H9 (cell line): ENCODE measurements at regions not wholly inside any gene's neighbourhood (a gene's known extent, or its start where the extent isn't known, plus 50 kb on each side); places are given as distances from the start of the nearest gene placed in this dataset.

Source experiments
- DNase-seq: peaks from one replicate; pipeline ENCODE4 v3.0.0-alpha.2; 2017
- H2AFZ ChIP-seq: one replicate; pipeline ENCODE4 v1.6.1; 2013; ENCODE audit warnings: mild to moderate bottlenecking, low read length, control low read depth, moderate library complexity
- H2AK5ac ChIP-seq: 2 replicates; pipeline ENCODE4 v1.6.1; 2013; ENCODE audit warnings: low read length, control low read depth, mixed read lengths; ENCODE audit not compliant: insufficient read length
- H2BK120ac ChIP-seq: one replicate; pipeline ENCODE4 v1.6.1; 2013; ENCODE audit warnings: low read depth, mild to moderate bottlenecking, low read length, control low read depth, inconsistent platforms; ENCODE audit not compliant: poor library complexity, severe bottlenecking
- H2BK12ac ChIP-seq: 2 replicates; pipeline ENCODE4 v1.6.1; 2013; ENCODE audit warnings: low read length, control low read depth, mixed read lengths, low read depth; ENCODE audit not compliant: insufficient read length
- H2BK15ac ChIP-seq: 2 replicates; pipeline ENCODE4 v1.6.1; 2013; ENCODE audit warnings: low read depth, low read length, control low read depth
- H2BK20ac ChIP-seq: one replicate; pipeline ENCODE4 v1.6.1; 2013; ENCODE audit warnings: low read depth, mild to moderate bottlenecking, low read length, control low read depth, inconsistent platforms; ENCODE audit not compliant: poor library complexity, severe bottlenecking
- H2BK5ac ChIP-seq: 2 replicates; pipeline ENCODE4 v1.6.1; 2013; ENCODE audit warnings: low read length, control low read depth, mixed read lengths; ENCODE audit not compliant: insufficient read length
- H3K14ac ChIP-seq: 2 replicates; pipeline ENCODE4 v1.6.1; 2013; ENCODE audit warnings: low read length, control low read depth; ENCODE audit not compliant: insufficient read depth
- H3K18ac ChIP-seq: 2 replicates; pipeline ENCODE4 v1.6.1; 2013; ENCODE audit warnings: low read depth, mild to moderate bottlenecking, mixed read lengths, low read length, control low read depth; ENCODE audit not compliant: insufficient read length
- H3K23ac ChIP-seq: 2 replicates; pipeline ENCODE4 v1.6.1; 2013; ENCODE audit warnings: low read length, control low read depth, mixed read lengths, low read depth; ENCODE audit not compliant: insufficient read length
- H3K23me2 ChIP-seq: 2 replicates; pipeline ENCODE4 v1.6.1; 2013; ENCODE audit warnings: low read depth, mild to moderate bottlenecking, mixed read lengths, low read length, control low read depth; ENCODE audit not compliant: insufficient read length, poor library complexity, severe bottlenecking
- H3K27ac ChIP-seq: 2 replicates; pipeline ENCODE4 v1.5.1; 2013; ENCODE audit warnings: low read length, control low read depth, mixed read lengths, low read depth; ENCODE audit not compliant: insufficient read length
- H3K27me3 ChIP-seq: 2 replicates; pipeline ENCODE4 v1.6.1; 2013; ENCODE audit warnings: low read length, control low read depth, inconsistent platforms; ENCODE audit not compliant: insufficient read depth
- H3K4ac ChIP-seq: 2 replicates; pipeline ENCODE4 v1.6.1; 2013; ENCODE audit warnings: low read depth, mild to moderate bottlenecking, control low read depth, inconsistent platforms, low read length, moderate library complexity
- H3K4me1 ChIP-seq: 2 replicates; pipeline ENCODE4 v1.6.1; 2013; ENCODE audit warnings: low read length, control low read depth, inconsistent platforms; ENCODE audit not compliant: insufficient read depth
- H3K4me2 ChIP-seq: 2 replicates; pipeline ENCODE4 v1.6.1; 2013; ENCODE audit warnings: low read length, control low read depth, mixed read lengths; ENCODE audit not compliant: insufficient read length, insufficient read depth
- H3K56ac ChIP-seq: 2 replicates; pipeline ENCODE4 v1.6.1; 2013; ENCODE audit warnings: low read depth, mild to moderate bottlenecking, mixed read lengths, low read length, control low read depth; ENCODE audit not compliant: insufficient read length
- H3K79me1 ChIP-seq: 2 replicates; pipeline ENCODE4 v1.6.1; 2013; ENCODE audit warnings: low read depth, mild to moderate bottlenecking, moderate library complexity, low read length, control low read depth, inconsistent platforms; ENCODE audit not compliant: insufficient read depth, poor library complexity, severe bottlenecking
- H3K79me2 ChIP-seq: 2 replicates; pipeline ENCODE4 v1.6.1; 2013; ENCODE audit warnings: low read length, control low read depth, inconsistent platforms; ENCODE audit not compliant: insufficient read depth
- H3K9ac ChIP-seq: 2 replicates; pipeline ENCODE4 v1.6.1; 2013; ENCODE audit warnings: low read length, control low read depth, mixed read lengths; ENCODE audit not compliant: insufficient read length; ENCODE audit errors: extremely low read depth
- H3K9me3 ChIP-seq: one replicate; pipeline ENCODE4 v1.6.1; 2013; ENCODE audit warnings: low read depth, low read length, inconsistent platforms; ENCODE audit not compliant: control insufficient read depth
- H3T11ph ChIP-seq: one replicate; pipeline ENCODE4 v1.6.1; 2013; ENCODE audit warnings: mild to moderate bottlenecking, low read length, control low read depth, inconsistent platforms
- H4K20me1 ChIP-seq: one replicate; pipeline ENCODE4 v1.6.1; 2013; ENCODE audit not compliant: control insufficient read depth, insufficient read length, insufficient read depth
- H4K5ac ChIP-seq: 2 replicates; pipeline ENCODE4 v1.6.1; 2013; ENCODE audit warnings: low read depth, mild to moderate bottlenecking, mixed read lengths, low read length, control low read depth; ENCODE audit not compliant: insufficient read length
- H4K8ac ChIP-seq: replicated peaks from 2 replicates; pipeline ENCODE4 v1.6.1; 2013; ENCODE audit warnings: low read length, control low read depth, mixed read lengths, low read depth; ENCODE audit not compliant: insufficient read length
- H4K91ac ChIP-seq: 2 replicates; pipeline ENCODE4 v1.6.1; 2013; ENCODE audit warnings: low read depth, mild to moderate bottlenecking, moderate library complexity, mixed read lengths, low read length, control low read depth; ENCODE audit not compliant: insufficient read length
- H3K27ac Mint-ChIP-seq, 3 experiments: 2 replicates in 2 of 3; 3 replicates in 1 of 3; pipeline ENCODE4 v1.8.0; 2020 to 2021; ENCODE audit warnings: mixed read lengths in 3 of 3, mild to moderate bottlenecking in 1 of 3, moderate library complexity in 1 of 3
- H3K27me3 Mint-ChIP-seq: 2 replicates; pipeline ENCODE4 v1.8.0; 2021; ENCODE audit warnings: low read depth, mild to moderate bottlenecking, moderate library complexity, mixed read lengths
- H3K36me3 Mint-ChIP-seq, 3 experiments: 2 replicates in 2 of 3; 3 replicates in 1 of 3; pipeline ENCODE4 v1.8.0; 2020 to 2021; ENCODE audit warnings: low read depth in 3 of 3, mixed read lengths in 3 of 3; ENCODE audit not compliant: insufficient read depth in 1 of 3
- H3K4me1 Mint-ChIP-seq, 2 experiments: 2 replicates each; pipeline ENCODE4 v1.8.0; 2020; ENCODE audit warnings: mixed read lengths in 2 of 2
- H3K4me3 Mint-ChIP-seq, 2 experiments: 2 replicates in 1 of 2; 3 replicates in 1 of 2; pipeline ENCODE4 v1.8.0; 2020 to 2021; ENCODE audit warnings: mild to moderate bottlenecking in 2 of 2, mixed read lengths in 2 of 2, moderate library complexity in 1 of 2
- H3K9me3 Mint-ChIP-seq, 2 experiments: 2 replicates in 1 of 2; 3 replicates in 1 of 2; pipeline ENCODE4 v1.8.0; 2020; ENCODE audit warnings: mild to moderate bottlenecking in 2 of 2, mixed read lengths in 2 of 2, moderate library complexity in 1 of 2
- WGBS: extraction: QIAGEN DNeasy Blood & Tissue Kit; methylation state at CpG from one replicate; pipeline ENCODE4 v1.1.7; 2013; ENCODE audit warnings: missing lambda C conversion rate, low lambda C conversion rate, mixed read lengths; ENCODE audit not compliant: insufficient read length; ENCODE audit errors: extremely low coverage; 5-methylcytosine and 5-hydroxymethylcytosine counted together
- TF ChIP-seq, protein P1 (sequence below): fragments of 200-600 bp; sonication (generic); conservative IDR thresholded peaks from 3 replicates; pipeline ENCODE4 v1.8.0; 2021; ENCODE audit warnings: antibody characterized with exemption, mild to moderate bottlenecking

DNA sequence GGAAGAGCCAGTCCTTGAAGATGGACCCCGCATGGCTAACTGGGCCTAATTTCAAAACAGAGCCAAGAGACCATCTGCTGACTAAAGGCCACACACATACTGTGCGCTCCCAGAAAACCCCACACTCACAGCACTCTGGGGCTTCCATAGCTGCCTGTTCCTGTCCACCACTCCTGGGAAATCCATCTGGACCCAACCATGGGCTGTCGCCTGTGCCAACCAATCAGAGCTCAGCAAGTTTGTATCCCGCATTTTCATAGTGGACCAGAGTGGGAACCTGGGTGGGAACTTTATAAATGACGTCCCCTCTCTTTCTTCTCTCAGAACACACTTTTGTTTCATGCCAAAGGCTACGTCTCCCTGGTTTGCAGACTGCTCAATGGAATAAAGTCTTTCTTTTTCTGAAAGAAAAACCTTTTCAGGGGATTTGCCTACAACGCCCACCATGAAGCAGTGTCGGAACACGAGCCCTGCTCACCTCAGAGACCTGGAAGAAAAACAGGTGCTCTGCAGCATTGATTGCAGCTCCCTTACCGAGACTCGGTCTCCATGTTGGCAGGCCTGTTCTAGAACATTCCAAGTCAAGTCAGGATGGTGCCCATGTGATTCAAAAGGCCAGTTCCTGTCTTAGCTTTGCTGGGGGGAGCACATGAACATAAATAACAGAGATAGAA is 137.2 kb upstream of the GPC1 start:
- Histone ChIP-seq H3K27me3 (no peaks in the 10 kb centered on the region), H4K8ac (no peak overlapping the region), H2BK12ac (no peak overlapping the region), H3K27ac (no peak overlapping the region), H3K18ac (no peak overlapping the region), H3K56ac (no peak overlapping the region), H2BK5ac (no peak overlapping the region), H3K14ac (no peak overlapping the region), H2AK5ac (no peak overlapping the region), H3K4ac (no peak overlapping the region), H3K79me2 (no peaks in the 10 kb centered on the region), H3K9me3 (no peaks in the 10 kb centered on the region), H4K20me1 (no peaks in the 10 kb centered on the region), H3K23ac (no peak overlapping the region), H3K23me2 (no peaks in the 10 kb centered on the region), H4K5ac (no peak overlapping the region), H4K91ac (no peak overlapping the region), H2BK15ac (no peak overlapping the region), H2BK20ac (no peak overlapping the region), H3K4me1 (no peaks in the 10 kb centered on the region), H3K79me1 (no peaks in the 10 kb centered on the region), H3K9ac (no peak overlapping the region), H2AFZ (no peak overlapping the region), H2BK120ac (no peak overlapping the region), H3K4me2 (no peak overlapping the region), H3T11ph (no peak overlapping the region)
- WGBS, result no CpG with 5 or more reads among the region's 11 CpGs
- no peaks in the 10 kb centered on the region; a peak in 1 of 7 replicates for H3K36me3 Mint-ChIP-seq
- DNase-seq, result no peak
- no peaks in the 10 kb centered on the region for H3K9me3 Mint-ChIP-seq
- H3K4me1 Mint-ChIP-seq, result peaks cover 11 to 35% of the 10 kb centered on the region in 2 experiments; a peak in 3 of 4 replicates
- no peak overlapping the region for H3K4me3 Mint-ChIP-seq
- H3K27me3 Mint-ChIP-seq, result peaks cover 2% of the 10 kb centered on the region
- TF ChIP-seq, protein P1, sequence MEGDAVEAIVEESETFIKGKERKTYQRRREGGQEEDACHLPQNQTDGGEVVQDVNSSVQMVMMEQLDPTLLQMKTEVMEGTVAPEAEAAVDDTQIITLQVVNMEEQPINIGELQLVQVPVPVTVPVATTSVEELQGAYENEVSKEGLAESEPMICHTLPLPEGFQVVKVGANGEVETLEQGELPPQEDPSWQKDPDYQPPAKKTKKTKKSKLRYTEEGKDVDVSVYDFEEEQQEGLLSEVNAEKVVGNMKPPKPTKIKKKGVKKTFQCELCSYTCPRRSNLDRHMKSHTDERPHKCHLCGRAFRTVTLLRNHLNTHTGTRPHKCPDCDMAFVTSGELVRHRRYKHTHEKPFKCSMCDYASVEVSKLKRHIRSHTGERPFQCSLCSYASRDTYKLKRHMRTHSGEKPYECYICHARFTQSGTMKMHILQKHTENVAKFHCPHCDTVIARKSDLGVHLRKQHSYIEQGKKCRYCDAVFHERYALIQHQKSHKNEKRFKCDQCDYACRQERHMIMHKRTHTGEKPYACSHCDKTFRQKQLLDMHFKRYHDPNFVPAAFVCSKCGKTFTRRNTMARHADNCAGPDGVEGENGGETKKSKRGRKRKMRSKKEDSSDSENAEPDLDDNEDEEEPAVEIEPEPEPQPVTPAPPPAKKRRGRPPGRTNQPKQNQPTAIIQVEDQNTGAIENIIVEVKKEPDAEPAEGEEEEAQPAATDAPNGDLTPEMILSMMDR, result no peak
- no peak overlapping the region; a peak in 1 of 7 replicates for H3K27ac Mint-ChIP-seq
